ENCODE measurements at regions not wholly inside any gene's neighbourhood (a gene's known extent, or its start where the extent isn't known, plus 50 kb on each side); places are given as distances from the start of the nearest gene placed in this dataset.

GRCh38 chr2:75421986-75422385, 138.8 kb downstream of the EVA1A start:
- no peaks in the 10 kb centered on the region for H3K9me2 ChIP-seq (replicated peaks; ENCODE audit: insufficient read depth)
- H3K4me1 ChIP-seq (ENCODE audit: insufficient read depth): peaks cover 3% of the 10 kb centered on the region
- TF ChIP-seq CTCF (IDR thresholded peaks at IDR 0.05; ENCODE audit: poor library complexity): no peak
- TF ChIP-seq EZH2phosphoT487 (IDR thresholded peaks at IDR 0.05; ENCODE audit: low read depth, severe bottlenecking, unreplicated experiment): no peak
- no peak for TF ChIP-seq EZH2 (IDR thresholded peaks at IDR 0.05; ENCODE audit: borderline replicate concordance)
- no peak for DNase-seq (ENCODE audit: low spot score)
- no peak overlapping the region for H2AFZ ChIP-seq
- H3K36me3 ChIP-seq (replicated peaks; ENCODE audit: insufficient read depth, low read depth): no peaks in the 10 kb centered on the region
- H3K4me2 ChIP-seq: no peak overlapping the region
- H3K27ac ChIP-seq: no peak overlapping the region
- no peaks in the 10 kb centered on the region for H4K20me1 ChIP-seq (ENCODE audit: insufficient read depth, poor library complexity, severe bottlenecking)
- no peaks in the 10 kb centered on the region for H3K9me3 ChIP-seq (ENCODE audit: low read depth)
- H3K79me2 ChIP-seq: no peaks in the 10 kb centered on the region
- WGBS (ENCODE audit: low lambda C conversion rate, missing lambda C conversion rate): 100% methylated on average over 1 of the region's 1 CpG
- no peaks in the 10 kb centered on the region for H3K27me3 ChIP-seq
- H3K4me3 ChIP-seq: no peak overlapping the region

- Histone ChIP-seq H2AFZ (peak overlapping the region; percentile 33), H3K27ac (peak overlapping the region; percentile 40), H3K4me3 (no peak overlapping the region), H3K27me3 (no peaks in the 10 kb centered on the region), H4K20me1 (ENCODE audit: insufficient read depth, poor library complexity, severe bottlenecking) (no peaks in the 10 kb centered on the region), H3K9me2 (replicated peaks; ENCODE audit: insufficient read depth) (no peaks in the 10 kb centered on the region), H3K4me1 (ENCODE audit: insufficient read depth) (peaks cover 12% of the 10 kb centered on the region), H3K79me2 (no peaks in the 10 kb centered on the region), H3K9me3 (ENCODE audit: low read depth) (no peaks in the 10 kb centered on the region), H3K36me3 (replicated peaks; ENCODE audit: insufficient read depth, low read depth) (no peaks in the 10 kb centered on the region), H3K4me2 (peak overlapping the region; percentile 67)
- peak; percentile 20 for DNase-seq (ENCODE audit: low spot score)
- 22% methylated on average over 5 of the region's 5 CpGs for WGBS (ENCODE audit: low lambda C conversion rate, missing lambda C conversion rate)
- TF ChIP-seq CTCF (IDR thresholded peaks at IDR 0.05; ENCODE audit: poor library complexity): no peak
These were observed 144.1 kb downstream of the EVA1A start for GRCh38 chr2:75416420-75417342.

GRCh38 chr2:75415731-75416130, 145.0 kb downstream of the EVA1A start:
- Histone ChIP-seq H3K4me2 (no peak overlapping the region), H4K20me1 (ENCODE audit: insufficient read depth, poor library complexity, severe bottlenecking) (no peaks in the 10 kb centered on the region), H3K9me2 (replicated peaks; ENCODE audit: insufficient read depth) (no peaks in the 10 kb centered on the region), H2AFZ (no peak overlapping the region), H3K27ac (no peak overlapping the region), H3K27me3 (no peaks in the 10 kb centered on the region), H3K9me3 (ENCODE audit: low read depth) (no peaks in the 10 kb centered on the region), H3K36me3 (replicated peaks; ENCODE audit: insufficient read depth, low read depth) (no peaks in the 10 kb centered on the region), H3K4me1 (ENCODE audit: insufficient read depth) (peaks cover 12% of the 10 kb centered on the region), H3K79me2 (no peaks in the 10 kb centered on the region), H3K4me3 (no peak overlapping the region)
- TF ChIP-seq EZH2phosphoT487 (IDR thresholded peaks at IDR 0.05; ENCODE audit: low read depth, severe bottlenecking, unreplicated experiment) (no peak), EZH2 (IDR thresholded peaks at IDR 0.05; ENCODE audit: borderline replicate concordance) (no peak), CTCF (IDR thresholded peaks at IDR 0.05; ENCODE audit: poor library complexity) (no peak)
- DNase-seq (ENCODE audit: low spot score): no peak
- 73% methylated on average over 1 of the region's 1 CpG for WGBS (ENCODE audit: low lambda C conversion rate, missing lambda C conversion rate)
